NCI-H2171 (cell line): ENCODE measurements at regions not wholly inside any gene's neighbourhood (a gene's known extent, or its start where the extent isn't known, plus 50 kb on each side); places are given as distances from the start of the nearest gene placed in this dataset.

ENCODE experiments used
- DNase-seq: peaks from one replicate; lab custom pipeline; 2025; lab: John Stamatoyannopoulos, UW

DNA sequence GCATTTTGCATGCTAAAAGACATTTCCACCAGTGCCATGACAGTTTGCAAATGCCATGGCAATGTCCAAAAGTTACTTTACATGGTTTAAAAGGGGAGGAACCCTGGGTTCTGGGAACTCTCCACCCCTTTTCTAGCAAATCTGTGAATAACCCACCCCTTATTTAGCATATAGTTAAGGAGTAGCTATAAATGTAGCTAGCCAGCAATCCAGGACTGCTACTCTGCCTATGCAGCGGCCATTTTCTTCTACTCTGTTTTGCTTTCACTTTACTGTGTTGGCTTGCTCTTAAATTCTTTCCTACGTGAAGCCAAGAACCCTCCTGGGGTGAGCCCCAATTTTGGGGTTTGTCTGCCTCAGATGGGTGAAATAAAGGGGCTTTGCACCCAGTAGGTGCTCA lies 141.0 kb downstream of the PTPN11 start:
- no peak for DNase-seq

- DNase-seq, result no peak
Measured at GRCh38 chr12:112564160-112564784, 145.5 kb downstream of the PTPN11 start.

- DNase-seq, result no peak
Measured at GRCh38 chr12:112568641-112569040, 149.9 kb downstream of the PTPN11 start.

DNA sequence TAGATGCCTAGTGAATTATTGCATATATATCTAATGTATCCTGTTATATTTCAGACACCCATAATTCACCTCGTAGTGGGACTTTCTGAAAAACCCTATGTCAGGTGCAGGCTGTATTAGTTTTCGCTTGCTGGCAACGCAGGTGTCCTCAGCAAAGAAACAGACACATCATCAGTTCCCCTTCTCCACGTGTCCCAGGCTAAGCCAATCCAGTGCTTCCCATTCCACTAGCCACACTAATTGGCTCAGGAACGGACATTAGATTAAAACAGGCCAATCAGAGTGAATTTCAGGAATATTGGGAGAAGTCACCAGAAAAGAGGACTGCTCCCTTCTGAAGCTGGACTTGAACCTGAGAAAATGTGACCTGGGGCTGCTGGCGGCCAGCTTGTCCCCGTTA lies 151.3 kb downstream of the PTPN11 start:
- DNase-seq, result no peak

DNA sequence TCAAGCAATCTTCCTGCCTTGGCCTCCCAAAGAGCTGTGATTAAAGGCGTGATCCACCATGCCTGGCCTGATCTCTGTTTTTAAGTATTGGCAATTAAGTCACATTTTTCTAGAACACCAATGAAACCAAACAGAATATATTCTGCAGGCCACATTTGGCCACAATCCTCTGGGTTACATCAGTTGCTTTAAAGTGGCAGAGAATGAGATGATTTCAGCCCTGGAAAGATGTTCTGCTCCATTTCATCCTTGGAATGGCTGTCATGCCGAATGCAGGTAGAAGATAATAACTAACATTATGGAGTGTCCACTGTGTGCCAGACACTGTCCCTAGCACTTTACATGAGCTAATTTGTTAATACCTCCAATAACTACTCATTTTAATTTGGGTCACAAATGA lies 154.4 kb downstream of the PTPN11 start:
- no peak for DNase-seq

- DNase-seq, result no peak
Measured at GRCh38 chr12:112574896-112575558, 156.3 kb downstream of the PTPN11 start.

DNA sequence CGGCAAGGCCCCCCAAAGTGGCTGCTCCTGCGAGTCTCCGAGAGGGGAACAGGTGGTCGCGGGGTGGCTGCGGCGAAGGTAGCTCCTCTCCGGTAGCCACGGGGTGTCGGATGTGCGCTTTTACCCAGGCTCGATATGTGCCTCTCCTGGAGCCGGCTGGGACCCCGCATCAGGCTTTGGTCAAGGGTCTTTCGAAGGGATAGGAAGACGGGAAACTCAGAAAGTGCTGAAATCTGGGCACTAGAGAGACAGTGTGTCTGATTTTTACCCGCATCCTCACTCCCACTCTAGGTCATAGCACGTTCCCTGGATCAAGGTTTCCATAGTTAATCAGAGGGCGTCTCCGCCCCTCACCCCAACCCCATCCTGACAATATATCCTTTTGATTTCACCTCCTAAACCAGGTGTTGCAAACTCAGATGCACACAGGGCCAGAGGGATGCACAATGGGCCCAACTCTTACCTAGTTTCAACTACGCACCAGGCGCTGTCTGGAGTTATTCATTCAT lies 156.9 kb downstream of the PTPN11 start:
- DNase-seq, result no peak

DNA sequence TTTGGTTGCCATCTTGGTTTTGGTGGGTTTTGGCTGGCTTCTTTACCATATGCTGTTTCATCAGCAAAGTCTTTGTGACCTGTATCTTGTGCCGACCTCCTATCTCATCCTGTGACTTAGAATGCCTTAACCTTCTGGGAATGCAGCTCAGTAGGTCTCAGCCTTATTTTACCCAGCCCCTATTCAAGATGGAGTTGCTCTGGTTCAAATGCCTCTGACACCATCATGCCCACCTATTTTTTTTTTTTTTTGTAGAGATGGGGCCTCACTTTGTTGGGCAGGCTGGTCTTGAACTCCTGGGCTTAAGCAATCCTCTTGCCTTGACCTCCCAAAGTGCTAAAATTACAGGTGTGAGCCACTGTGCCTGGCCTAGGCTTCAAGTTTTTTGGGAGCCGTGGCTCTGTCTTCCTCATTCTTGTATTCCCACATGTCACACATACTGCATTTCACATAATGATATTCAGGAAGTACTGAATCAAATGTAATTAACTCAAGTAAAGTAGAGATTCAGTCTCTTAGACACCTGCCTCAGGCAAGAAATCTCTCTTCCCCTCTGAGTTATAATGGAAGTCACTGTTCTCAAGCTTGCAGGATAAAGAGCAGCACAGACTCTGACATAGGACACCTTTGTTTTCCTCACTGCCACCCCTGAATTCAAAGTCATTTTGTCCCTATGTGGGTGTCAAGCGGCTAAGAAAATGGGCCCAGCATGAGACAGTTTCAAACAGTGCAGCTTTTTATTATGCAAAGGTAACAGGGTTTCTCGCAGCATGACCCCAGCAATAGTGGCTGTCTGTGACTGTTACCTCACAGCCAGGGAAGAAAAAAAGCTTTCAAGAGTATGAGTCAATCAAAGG lies 159.0 kb downstream of the PTPN11 start:
- DNase-seq, result no peak

- DNase-seq, result no peak
Measured at GRCh38 chr12:112584266-112584722, 165.5 kb downstream of the PTPN11 start.

- DNase-seq, result no peak
Measured at GRCh38 chr12:112586148-112586783, 167.5 kb downstream of the PTPN11 start.

GRCh38 chr12:112589275-112589674 lies 170.5 kb downstream of the PTPN11 start:
- DNase-seq, result no peak

DNA sequence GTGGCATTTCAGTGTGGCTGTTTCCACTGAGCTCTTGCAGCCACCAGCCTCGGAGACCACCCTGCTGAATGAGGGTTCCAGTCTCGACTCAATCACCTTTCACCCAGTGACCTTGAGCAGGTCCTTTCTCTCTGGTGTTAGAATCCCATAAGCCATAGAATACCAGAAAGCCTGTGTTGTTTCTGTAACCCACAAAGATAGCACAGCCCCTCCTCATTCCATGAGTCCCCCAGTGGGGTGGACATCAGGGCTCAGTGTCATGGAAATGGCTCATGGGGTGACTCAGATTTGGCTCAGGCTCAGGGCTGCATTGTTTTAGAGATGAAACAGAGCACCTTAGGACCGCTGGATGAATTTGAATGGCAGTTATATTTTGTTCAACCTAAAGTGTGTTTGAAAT lies 171.5 kb downstream of the PTPN11 start:
- DNase-seq, result no peak

DNA sequence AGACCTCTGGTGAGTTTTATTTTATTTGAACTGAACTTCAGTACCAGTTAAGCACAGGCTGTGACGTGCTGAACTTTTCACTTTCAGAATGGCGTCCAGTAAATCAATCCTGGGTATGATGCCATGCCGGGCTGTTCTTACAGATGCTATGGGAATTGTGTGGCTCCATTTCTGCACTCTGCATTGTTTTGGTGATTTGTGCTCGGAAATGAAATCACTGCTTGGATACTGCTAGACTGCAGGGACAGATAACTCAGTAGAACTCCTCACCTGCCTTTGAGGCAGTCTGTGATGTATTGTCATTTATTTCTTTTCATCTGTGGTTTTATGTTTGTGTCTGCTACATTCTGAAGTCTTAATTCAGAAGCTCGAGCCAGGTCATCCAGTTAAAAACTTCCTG lies 172.7 kb downstream of the PTPN11 start:
- no peak for DNase-seq

GRCh38 chr12:112595410-112595809 lies 176.7 kb downstream of the PTPN11 start:
- DNase-seq, result no peak

DNA sequence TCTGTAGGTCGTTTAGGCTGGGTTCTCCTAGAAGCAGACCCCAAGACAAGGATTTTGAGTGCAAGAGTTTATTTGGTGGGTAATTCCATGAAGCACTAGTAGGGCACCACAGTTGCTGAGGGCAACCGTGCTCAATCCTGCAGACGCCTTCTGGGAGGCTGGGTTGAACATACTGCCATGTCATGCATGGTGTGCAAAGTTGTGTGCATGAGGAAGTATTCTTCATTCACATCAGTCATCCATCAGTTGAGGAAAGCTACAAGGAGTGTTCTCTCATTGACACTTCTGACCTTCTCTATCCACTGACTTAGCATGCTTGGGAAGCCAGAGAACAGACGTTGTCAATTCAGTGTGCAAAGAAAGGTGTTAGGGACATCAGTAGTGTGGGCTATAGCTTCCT lies 179.2 kb downstream of the PTPN11 start:
- no peak for DNase-seq

GRCh38 chr12:112598626-112599025 lies 179.9 kb downstream of the PTPN11 start:
- DNase-seq, result no peak

DNA sequence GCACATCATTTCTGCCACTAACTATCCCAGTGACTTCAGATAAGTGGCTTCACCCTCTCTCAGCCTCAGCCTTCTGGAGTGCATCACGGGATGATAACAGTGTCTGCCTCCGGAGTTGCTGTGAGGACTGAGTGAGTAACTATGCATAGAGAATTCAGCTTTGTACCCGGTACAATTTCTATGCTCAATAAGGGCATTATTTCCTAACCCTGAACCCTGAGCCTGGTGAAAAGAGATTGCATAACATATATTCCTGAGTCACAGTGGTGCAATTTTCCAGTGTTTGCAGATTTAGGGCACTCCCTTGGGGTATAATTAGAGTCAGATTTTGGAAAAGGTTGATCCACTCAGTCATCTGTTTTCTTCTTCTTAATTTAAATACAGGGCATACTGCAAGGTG lies 181.1 kb downstream of the PTPN11 start:
- no peak for DNase-seq

DNA sequence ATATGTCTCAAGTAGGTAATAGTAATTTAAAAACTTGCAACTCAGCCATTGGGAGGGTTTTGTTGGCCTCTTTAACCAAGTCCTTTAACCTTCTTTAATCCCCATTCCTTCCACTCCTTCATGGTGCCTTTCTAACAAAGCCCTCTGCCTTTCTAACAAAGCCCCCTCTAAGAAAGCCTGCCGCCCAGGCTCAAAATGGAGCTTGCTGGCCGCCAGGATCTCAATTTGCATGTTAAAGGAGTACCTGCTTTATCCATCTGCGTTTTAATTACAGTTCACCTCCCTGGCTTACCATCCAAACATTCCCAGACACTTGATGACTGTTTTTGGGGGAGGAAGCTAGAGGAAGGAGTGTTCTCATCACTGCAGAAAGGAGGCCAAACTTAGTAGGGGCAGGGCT lies 183.4 kb downstream of the PTPN11 start:
- no peak for DNase-seq

DNA sequence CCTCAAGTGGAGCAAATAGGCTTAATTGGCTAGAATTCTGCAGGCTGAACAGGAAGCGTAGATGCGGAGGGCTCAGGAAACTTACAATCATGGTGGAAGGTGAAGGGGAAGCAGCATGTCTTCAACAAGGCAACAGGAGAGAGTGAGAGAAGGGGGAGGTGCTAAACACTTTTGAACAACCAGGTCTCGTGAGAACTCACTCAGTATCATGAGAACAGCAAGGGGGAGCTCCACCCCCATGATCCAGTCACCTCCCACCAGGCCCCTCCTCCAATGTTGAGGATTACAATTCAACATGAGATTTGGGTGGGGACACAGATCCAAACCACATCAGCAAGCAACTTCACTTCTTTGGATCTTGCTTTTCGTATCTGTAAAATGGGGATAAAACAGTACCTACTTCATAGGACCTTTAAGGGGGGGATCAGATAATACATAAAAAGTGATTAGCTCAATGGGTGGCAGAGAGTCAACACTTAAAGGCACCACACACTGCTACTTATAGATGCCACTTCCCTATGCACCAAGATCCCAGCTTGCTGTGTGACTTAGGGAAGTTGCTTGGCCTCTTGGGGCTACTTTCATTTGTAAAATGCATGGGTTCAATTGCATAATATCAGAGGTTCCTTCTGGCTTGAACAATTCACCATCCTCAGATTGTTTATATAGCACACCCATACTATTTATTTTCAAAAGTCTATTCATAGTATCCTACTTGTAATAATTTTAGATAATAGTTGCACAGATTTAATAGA lies 184.8 kb upstream of the RPH3A start:
- DNase-seq, result no peak

- DNase-seq, result no peak
Measured at GRCh38 chr12:112607427-112607826, 184.1 kb upstream of the RPH3A start.

DNA sequence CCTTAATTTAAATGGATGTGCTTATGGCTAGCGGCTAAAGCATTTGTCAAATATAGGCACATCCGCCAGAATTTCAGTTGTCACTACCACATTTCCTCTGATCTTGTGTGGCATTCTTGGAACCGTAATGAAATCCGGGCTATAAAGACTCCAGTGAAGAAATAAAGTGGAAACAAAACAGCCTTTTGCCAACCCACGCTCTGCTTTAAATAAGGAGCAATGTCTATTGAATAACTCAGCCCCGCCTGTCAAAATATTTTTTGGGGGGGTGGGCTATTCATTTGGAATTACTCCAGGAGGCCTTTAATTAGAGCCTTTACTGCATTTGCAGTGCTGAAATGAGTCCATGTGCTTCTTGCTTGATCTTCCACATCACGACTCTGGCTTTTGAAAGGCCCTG lies 179.6 kb upstream of the RPH3A start:
- no peak for DNase-seq

GRCh38 chr12:112615196-112615595 lies 176.4 kb upstream of the RPH3A start:
- DNase-seq, result no peak
